Neuronal stem cell (in vitro differentiated cells): ENCODE measurements at regions not wholly inside any gene's neighbourhood (a gene's known extent, or its start where the extent isn't known, plus 50 kb on each side); places are given as distances from the start of the nearest gene placed in this dataset.
"Not testable (repeated sequence)": the region's sequence is repeated elsewhere in the genome, so short reads cannot be mapped to it uniquely, and the experiment has no call there.

ENCODE experiments used
- DNase-seq: peaks from one replicate; pipeline ENCODE4 v3.0.0-alpha.2; 2013; ENCODE audit warnings: low spot score
- H2AFZ ChIP-seq: one replicate; pipeline ENCODE4 v1.6.1; 2013; ENCODE audit warnings: mild to moderate bottlenecking, low read length, inconsistent platforms
- H2AK5ac ChIP-seq: 2 replicates; pipeline ENCODE4 v1.6.1; 2013; ENCODE audit warnings: low read depth, mild to moderate bottlenecking, inconsistent platforms, low read length, moderate library complexity, mixed read lengths
- H2BK120ac ChIP-seq: 2 replicates; pipeline ENCODE4 v1.6.1; 2013; ENCODE audit warnings: low read depth, mild to moderate bottlenecking, inconsistent platforms, low read length, moderate library complexity, mixed read lengths
- H2BK12ac ChIP-seq: one replicate; pipeline ENCODE4 v1.6.1; 2013; ENCODE audit warnings: low read length, inconsistent platforms
- H2BK15ac ChIP-seq: 2 replicates; pipeline ENCODE4 v1.6.1; 2013; ENCODE audit warnings: mild to moderate bottlenecking, low read length, inconsistent platforms, mixed read lengths
- H2BK5ac ChIP-seq: one replicate; pipeline ENCODE4 v1.6.1; 2013; ENCODE audit warnings: inconsistent platforms, mild to moderate bottlenecking, low read length, moderate library complexity
- H3K14ac ChIP-seq: one replicate; pipeline ENCODE4 v1.6.1; 2013; ENCODE audit warnings: low read length, inconsistent platforms
- H3K18ac ChIP-seq: 2 replicates; pipeline ENCODE4 v1.6.1; 2013; ENCODE audit warnings: low read length, inconsistent platforms
- H3K23ac ChIP-seq: 2 replicates; pipeline ENCODE4 v1.6.1; 2013; ENCODE audit warnings: low read depth, mild to moderate bottlenecking, mixed read lengths, low read length, inconsistent platforms; ENCODE audit not compliant: poor library complexity
- H3K27ac ChIP-seq: replicated peaks from 3 replicates; pipeline ENCODE4 v1.5.1; 2013; ENCODE audit warnings: low read length, inconsistent platforms
- H3K27me3 ChIP-seq, 3 experiments: 2 replicates each; pipeline ENCODE4 v1.6.1; 2013; ENCODE audit warnings: low read length in 3 of 3, mild to moderate bottlenecking in 2 of 3, inconsistent platforms in 1 of 3, low read depth in 1 of 3, mixed read lengths in 1 of 3, moderate library complexity in 1 of 3; ENCODE audit not compliant: control insufficient read depth in 3 of 3, insufficient read depth in 3 of 3
- H3K36me3 ChIP-seq, 2 donors: replicated peaks in 1 of 2; 2 replicates each; pipeline ENCODE4 v1.6.1; 2013; ENCODE audit warnings: low read length in 2 of 2; ENCODE audit not compliant: control insufficient read depth in 2 of 2, insufficient read depth in 2 of 2
- H3K4ac ChIP-seq: 2 replicates; pipeline ENCODE4 v1.6.1; 2013; ENCODE audit warnings: inconsistent platforms, mild to moderate bottlenecking, low read length, moderate library complexity
- H3K4me1 ChIP-seq, 2 donors: 1 replicate in 1 of 2; 2 replicates in 1 of 2; pipeline ENCODE4 v1.6.1; 2013; ENCODE audit warnings: low read length in 2 of 2, low read depth in 1 of 2; ENCODE audit not compliant: control insufficient read depth in 2 of 2, insufficient read depth in 1 of 2
- H3K4me2 ChIP-seq: one replicate; pipeline ENCODE4 v1.6.1; 2013; ENCODE audit warnings: mild to moderate bottlenecking, low read length, inconsistent platforms; ENCODE audit not compliant: insufficient read depth, poor library complexity, severe bottlenecking
- H3K4me3 ChIP-seq, 2 donors: 2 replicates each; pipeline ENCODE4 v1.5.1; 2013; ENCODE audit warnings: low read length in 2 of 2, mild to moderate bottlenecking in 2 of 2, inconsistent platforms in 1 of 2, moderate library complexity in 1 of 2
- H3K79me1 ChIP-seq: one replicate; pipeline ENCODE4 v1.6.1; 2013; ENCODE audit warnings: low read depth, mild to moderate bottlenecking, inconsistent platforms, low read length, moderate library complexity
- H3K9ac ChIP-seq: one replicate; pipeline ENCODE4 v1.6.1; 2013; ENCODE audit warnings: mild to moderate bottlenecking, low read depth, low read length, inconsistent platforms; ENCODE audit not compliant: poor library complexity
- H3K9me3 ChIP-seq, 2 donors: replicated peaks in 1 of 2; 2 replicates each; pipeline versions ENCODE3 to v1.6.1; 2013; ENCODE audit warnings: low read length in 2 of 2, mild to moderate bottlenecking in 2 of 2, inconsistent platforms in 1 of 2, low read depth in 1 of 2, mixed read lengths in 1 of 2, moderate library complexity in 1 of 2; ENCODE audit not compliant: control insufficient read depth in 2 of 2, insufficient read depth in 1 of 2
- H4K8ac ChIP-seq: one replicate; pipeline ENCODE4 v1.6.1; 2013; ENCODE audit warnings: low read depth, mild to moderate bottlenecking, inconsistent platforms, low read length, moderate library complexity
- H4K91ac ChIP-seq: one replicate; pipeline ENCODE4 v1.6.1; 2013; ENCODE audit warnings: low read length, low read depth, mild to moderate bottlenecking, inconsistent platforms; ENCODE audit not compliant: poor library complexity
- WGBS, 2 donors: extraction: QIAGEN DNeasy Blood & Tissue Kit; methylation state at CpG; one replicate each; pipeline ENCODE4 v1.1.7; 2013; ENCODE audit warnings: missing lambda C conversion rate in 2 of 2, mixed read lengths in 1 of 2; ENCODE audit not compliant: insufficient read length in 2 of 2, insufficient replicate concordance in 1 of 2; ENCODE audit errors: extremely low coverage in 2 of 2; 5-methylcytosine and 5-hydroxymethylcytosine counted together

- Histone ChIP-seq H3K4me2 (no peak overlapping the region), H3K23ac (no peak overlapping the region), H2BK120ac (no peak overlapping the region), H3K27ac (no peak overlapping the region), H3K36me3 (no peaks in the 10 kb centered on the region), H4K91ac (no peak overlapping the region), H3K18ac (no peak overlapping the region), H3K27me3 (no peaks in the 10 kb centered on the region), H2BK12ac (no peak overlapping the region), H2BK5ac (no peak overlapping the region), H3K79me1 (no peaks in the 10 kb centered on the region), H3K9ac (no peak overlapping the region), H4K8ac (no peak overlapping the region), H3K4me3 (no peak overlapping the region), H2BK15ac (no peak overlapping the region), H3K14ac (no peak overlapping the region), H2AFZ (peak overlapping the region; percentile 71), H3K4ac (no peak overlapping the region), H3K4me1 (peaks cover 0 to 1% of the 10 kb centered on the region in 2 donors), H3K9me3 (peaks cover 0 to 8% of the 10 kb centered on the region in 2 donors), H2AK5ac (no peak overlapping the region)
- no CpG with 5 or more reads among the region's 2 CpGs for WGBS, 2 donors
- DNase-seq: no peak
These were observed 165.0 kb downstream of the FGF1 start for GRCh38 chr5:142520885-142521284.

- not testable (repeated sequence) for H2BK120ac ChIP-seq, H3K9ac ChIP-seq, H3K79me1 ChIP-seq, H4K91ac ChIP-seq, H2BK5ac ChIP-seq, H3K4me3 ChIP-seq, H3K4ac ChIP-seq, H3K4me2 ChIP-seq, H3K27ac ChIP-seq, DNase-seq, H2AFZ ChIP-seq, H3K14ac ChIP-seq, H2BK15ac ChIP-seq, H2AK5ac ChIP-seq, H3K9me3 ChIP-seq, H3K4me1 ChIP-seq, H3K18ac ChIP-seq, H3K23ac ChIP-seq, H4K8ac ChIP-seq, H3K27me3 ChIP-seq, H2BK12ac ChIP-seq, H3K36me3 ChIP-seq
- WGBS, 2 donors: no CpG with 5 or more reads among the region's 1 CpG
These were observed 166.0 kb downstream of the FGF1 start for GRCh38 chr5:142519913-142520312.

GRCh38 chr5:142517840-142518239 lies 168.1 kb downstream of the FGF1 start:
- Histone ChIP-seq H2AFZ (no peak overlapping the region), H3K14ac (no peak overlapping the region), H3K79me1 (no peaks in the 10 kb centered on the region), H3K18ac (no peak overlapping the region), H3K9ac (no peak overlapping the region), H3K27me3 (no peaks in the 10 kb centered on the region), H2BK120ac (no peak overlapping the region), H3K23ac (no peak overlapping the region), H3K4me3 (no peak overlapping the region), H2BK5ac (no peak overlapping the region), H3K4ac (no peak overlapping the region), H3K4me1 (peaks cover 1% of the 10 kb centered on the region in 2 donors), H3K27ac (no peak overlapping the region), H4K91ac (no peak overlapping the region), H4K8ac (no peak overlapping the region), H2BK15ac (no peak overlapping the region), H2AK5ac (no peak overlapping the region), H3K36me3 (no peaks in the 10 kb centered on the region), H3K4me2 (no peak overlapping the region), H3K9me3 (peaks cover 0 to 8% of the 10 kb centered on the region in 2 donors), H2BK12ac (no peak overlapping the region)
- WGBS, 2 donors: no CpG with 5 or more reads among the region's 1 CpG
- no peak for DNase-seq

- H2AK5ac ChIP-seq: no peak overlapping the region
- H3K27ac ChIP-seq: no peak overlapping the region
- H3K4me2 ChIP-seq: no peak overlapping the region
- no peak overlapping the region for H2AFZ ChIP-seq
- no peak overlapping the region for H2BK12ac ChIP-seq
- DNase-seq: no peak
- H3K18ac ChIP-seq: no peak overlapping the region
- H3K4me1 ChIP-seq: peaks cover 4 to 8% of the 10 kb centered on the region in 2 donors
- H3K79me1 ChIP-seq: no peaks in the 10 kb centered on the region
- H3K9me3 ChIP-seq: peaks cover 0 to 8% of the 10 kb centered on the region in 2 donors
- no peaks in the 10 kb centered on the region for H3K27me3 ChIP-seq
- no peak overlapping the region for H3K23ac ChIP-seq
- H4K91ac ChIP-seq: no peak overlapping the region
- no peak overlapping the region for H2BK120ac ChIP-seq
- H4K8ac ChIP-seq: no peak overlapping the region
- WGBS, 2 donors: no CpG with 5 or more reads among the region's 3 CpGs
- no peak overlapping the region for H2BK5ac ChIP-seq
- H3K4me3 ChIP-seq: no peak overlapping the region
- no peak overlapping the region for H3K14ac ChIP-seq
- H3K4ac ChIP-seq: no peak overlapping the region
- no peaks in the 10 kb centered on the region for H3K36me3 ChIP-seq
- no peak overlapping the region for H3K9ac ChIP-seq
- H2BK15ac ChIP-seq: no peak overlapping the region
These were observed 169.2 kb downstream of the FGF1 start for GRCh38 chr5:142516732-142517131.
